ENCODE measurements at regions not wholly inside any gene's neighbourhood (a gene's known extent, or its start where the extent isn't known, plus 50 kb on each side); places are given as distances from the start of the nearest gene placed in this dataset.
"Not testable (repeated sequence)": the region's sequence is repeated elsewhere in the genome, so short reads cannot be mapped to it uniquely, and the experiment has no call there.

DNA sequence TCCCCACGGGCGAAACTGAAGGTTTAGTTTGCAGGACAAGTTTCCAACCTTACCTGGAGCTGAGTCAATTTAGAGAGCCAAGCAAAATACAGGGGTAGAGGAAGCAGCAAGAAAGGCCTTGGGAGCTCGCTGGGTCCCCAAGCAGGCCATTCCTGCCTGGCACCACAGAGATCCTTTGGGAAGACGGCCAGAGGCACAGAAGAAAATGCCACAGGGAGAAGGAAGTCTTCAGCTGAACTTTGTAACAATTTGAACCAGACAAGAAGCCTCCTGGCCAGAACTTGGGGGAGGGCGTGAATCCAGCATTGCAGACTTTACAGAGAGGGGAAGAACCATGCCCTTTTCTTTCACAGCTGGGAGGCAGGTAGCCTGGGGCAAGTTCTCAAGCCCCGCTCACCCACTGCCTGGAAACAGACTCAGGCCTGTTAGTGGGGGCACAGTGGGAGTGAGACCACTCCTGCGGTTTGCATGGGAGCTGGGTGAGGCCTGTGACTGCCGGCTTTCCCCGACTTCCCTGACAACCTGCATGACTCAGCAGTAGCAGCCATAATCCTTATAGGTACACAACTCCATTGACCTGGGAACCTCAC, 259.4 kb downstream of the SETD4 start:
- DNase-seq (ENCODE audit: low read depth), result not testable (repeated sequence)

DNA sequence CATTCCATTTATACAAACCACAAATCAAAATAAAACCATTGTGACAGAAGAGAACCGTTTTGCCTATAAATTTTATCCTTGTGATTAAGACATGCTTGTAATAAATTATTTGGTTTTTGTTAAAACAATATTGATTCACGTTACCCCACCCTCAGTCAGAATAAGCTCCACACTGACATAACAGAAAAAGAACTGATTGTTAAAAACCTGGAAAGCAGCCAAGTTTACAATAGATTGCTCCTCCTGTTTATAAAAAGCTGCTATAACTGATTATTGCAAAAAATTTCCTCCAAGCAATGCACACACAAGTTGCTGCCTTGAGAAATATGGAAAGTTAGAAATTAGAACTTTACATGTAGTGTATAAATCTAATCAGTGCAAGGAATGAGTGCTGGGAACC, 263.5 kb downstream of the SETD4 start:
- DNase-seq (ENCODE audit: low read depth), result no peak

DNA sequence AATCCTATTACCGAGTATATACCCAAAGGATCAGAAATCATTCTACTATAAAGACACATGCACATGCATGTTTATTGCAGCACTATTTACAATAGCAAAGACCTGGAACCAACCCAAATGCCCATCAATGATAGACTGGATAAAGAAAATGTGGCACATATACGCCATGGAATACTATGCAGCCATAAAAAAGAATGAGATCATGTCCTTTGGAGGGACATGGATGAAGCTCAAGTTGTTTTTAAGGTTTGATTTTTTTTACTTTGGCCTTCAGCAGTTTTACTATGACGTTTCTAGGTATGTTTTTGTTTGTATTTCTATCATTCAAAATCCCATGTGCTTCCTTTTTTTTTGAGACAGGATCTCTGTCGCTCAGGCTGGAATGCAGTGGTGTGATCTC, 265.8 kb downstream of the SETD4 start:
- not testable (repeated sequence) for DNase-seq (ENCODE audit: low read depth)

DNA sequence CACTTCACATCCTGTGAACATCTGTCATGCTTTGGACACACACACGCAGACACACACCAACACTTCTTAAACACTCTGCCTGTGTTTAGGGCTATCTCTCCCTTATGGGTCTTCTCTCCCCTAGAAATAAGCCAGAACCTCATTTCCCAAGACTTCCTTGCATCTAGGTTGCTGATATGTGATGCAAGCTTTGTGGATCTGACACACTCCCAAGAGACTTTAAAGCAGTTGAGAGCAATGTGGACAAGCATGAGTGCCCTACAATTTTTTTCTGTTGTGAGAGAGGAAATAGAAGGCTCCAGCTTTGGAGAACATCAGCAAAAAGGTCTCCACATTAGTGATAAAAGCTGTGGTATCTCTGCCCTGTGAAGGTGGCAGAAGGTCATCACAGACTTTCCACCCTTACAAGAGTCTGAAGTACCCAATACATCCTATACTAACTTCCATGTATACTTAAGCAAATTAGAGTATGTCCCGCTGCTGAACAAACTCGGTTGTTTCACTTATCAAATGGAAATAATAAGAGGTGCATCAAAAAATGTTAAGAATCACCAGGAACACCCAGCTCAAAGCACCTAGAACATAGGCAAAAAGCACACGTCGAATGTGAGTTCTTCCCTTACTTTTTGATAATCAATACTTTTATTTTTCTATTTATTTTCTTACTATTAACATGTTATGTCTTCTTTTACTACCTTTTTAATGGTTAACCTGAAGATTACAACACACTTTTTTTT, 267.6 kb downstream of the SETD4 start:
- DNase-seq (ENCODE audit: low read depth), result no peak

DNA sequence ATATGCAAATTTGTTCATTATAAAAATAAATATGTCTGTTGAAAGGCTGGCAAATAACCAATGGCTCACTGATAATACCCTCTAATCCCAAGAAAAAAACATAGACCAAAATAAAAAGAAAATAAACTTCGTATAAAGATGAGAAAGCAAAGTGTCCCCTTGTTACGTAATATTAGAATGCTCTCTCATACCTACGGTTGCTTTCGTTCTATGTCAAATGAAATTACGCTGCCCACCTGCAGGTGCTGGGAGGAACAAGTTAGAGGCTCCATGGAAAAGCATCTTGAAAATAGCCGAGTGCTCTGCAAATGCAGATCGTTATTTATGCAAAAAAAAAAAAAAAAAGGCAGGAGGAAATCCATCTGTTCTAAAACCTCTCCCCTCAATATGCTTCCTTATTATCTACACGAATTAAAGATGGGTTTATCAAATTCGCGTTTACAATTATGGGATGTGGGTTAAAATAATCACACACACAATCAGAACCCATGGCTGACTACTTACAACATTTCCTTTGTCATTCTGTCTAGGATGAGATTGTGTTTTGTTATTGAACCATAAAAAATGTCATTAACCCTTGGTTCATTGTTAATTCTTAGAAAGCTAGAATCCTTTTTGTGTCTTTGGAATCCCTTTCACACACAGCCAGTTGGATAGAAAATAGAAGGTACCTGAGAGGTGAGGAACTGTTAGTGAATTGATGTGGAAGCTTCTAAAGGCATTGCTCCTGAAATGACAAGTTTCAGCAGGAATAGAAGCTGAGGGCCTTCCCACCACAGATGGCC, 268.6 kb downstream of the SETD4 start:
- no peak for DNase-seq (ENCODE audit: low read depth)

DNA sequence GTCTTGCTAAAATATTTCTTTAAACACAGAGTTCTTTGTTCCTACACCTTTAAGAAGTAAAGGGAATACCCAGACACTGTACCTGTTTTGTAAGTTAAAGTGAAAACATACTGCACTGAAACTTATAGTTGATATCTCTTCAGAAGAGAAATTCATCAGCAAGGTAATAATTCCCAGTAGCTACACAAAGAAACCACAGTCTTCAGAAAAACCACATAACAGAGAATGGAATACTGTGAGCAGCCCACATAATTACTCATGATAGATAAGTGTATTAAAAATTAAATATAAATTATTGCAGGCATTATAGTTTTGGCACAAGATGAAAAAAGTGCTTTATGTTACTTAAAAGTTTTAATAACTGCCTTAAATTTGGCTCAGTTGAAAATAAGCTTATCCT, 276.6 kb downstream of the SETD4 start:
- no peak for DNase-seq (ENCODE audit: low read depth)

DNA sequence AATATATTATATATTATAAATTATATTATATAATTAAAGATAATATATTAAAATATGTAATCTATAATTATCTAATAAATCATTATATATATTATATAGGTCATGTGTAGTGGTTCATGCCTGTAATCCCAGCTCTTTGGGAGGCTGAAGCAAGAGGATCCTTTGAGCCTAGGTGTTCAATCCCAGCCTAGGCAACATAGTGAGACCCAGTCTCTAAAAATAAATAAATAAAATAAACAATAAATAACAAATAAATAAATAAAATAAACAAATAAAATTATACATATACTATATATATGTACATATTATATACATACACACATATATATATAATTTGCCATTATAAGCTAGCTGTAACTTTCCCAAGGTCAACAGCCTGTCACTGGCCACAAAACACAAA, 277.7 kb downstream of the SETD4 start:
- DNase-seq (ENCODE audit: low read depth), result no peak

DNA sequence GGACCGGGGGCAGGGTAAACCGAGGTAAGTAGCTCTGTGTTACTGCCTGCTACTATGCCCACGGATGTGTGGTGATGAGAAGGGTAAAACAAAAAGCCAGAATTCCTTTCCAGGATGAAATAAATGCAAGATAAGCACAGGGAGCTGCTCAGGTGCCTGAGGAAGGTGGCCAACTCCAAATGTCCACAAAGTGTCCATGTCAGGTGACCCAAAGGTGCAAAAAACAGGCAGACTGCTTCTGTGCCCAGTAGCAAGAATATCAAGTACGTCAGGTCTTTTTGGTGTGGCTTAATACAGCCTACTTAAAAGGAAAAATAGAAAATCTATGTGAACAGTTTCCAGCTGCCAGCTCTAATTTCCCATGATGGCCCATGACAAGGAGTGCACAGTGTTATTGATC, 279.3 kb downstream of the SETD4 start:
- no peak for DNase-seq (ENCODE audit: low read depth)

DNA sequence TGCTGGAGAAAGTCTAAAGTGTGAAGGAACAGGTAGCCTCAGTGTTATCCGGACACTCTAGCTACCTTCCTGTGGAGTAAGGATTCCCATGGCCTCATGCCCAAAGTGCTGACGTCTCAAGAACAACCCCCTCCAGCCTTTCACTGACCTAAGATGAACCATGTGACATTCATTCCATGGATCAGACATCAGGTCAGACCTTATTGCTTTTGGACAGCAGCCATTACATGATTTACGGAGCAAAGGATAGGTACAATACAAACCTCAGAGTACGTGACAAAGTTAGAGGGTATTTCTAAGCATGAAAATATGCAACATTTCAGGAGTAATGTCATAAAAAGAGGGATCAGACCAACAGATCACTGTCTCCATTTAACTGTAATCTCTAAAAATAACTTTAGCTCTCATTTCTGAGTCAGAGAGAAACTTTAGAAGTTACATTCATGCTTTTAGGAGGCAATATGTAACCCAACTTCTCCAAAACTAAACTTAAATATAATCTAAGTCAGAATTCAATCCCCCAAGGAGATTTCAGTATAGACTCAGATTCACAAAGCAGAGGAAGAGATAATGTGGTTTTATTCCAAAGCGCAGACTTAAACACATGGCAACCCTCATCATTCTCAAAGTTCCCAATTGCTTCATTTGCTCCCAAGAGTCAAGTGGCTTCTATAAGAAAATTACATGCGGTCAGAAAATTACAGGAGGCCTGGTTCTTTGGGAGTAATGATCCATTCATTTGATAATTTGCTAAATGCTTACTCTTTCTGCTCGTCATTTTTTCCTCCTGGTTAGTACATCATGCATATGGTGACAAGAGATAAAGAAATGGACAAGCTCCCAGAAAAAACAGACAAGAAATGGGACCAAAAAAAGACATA, 280.4 kb downstream of the SETD4 start:
- DNase-seq (ENCODE audit: low read depth), result peak; percentile 54

DNA sequence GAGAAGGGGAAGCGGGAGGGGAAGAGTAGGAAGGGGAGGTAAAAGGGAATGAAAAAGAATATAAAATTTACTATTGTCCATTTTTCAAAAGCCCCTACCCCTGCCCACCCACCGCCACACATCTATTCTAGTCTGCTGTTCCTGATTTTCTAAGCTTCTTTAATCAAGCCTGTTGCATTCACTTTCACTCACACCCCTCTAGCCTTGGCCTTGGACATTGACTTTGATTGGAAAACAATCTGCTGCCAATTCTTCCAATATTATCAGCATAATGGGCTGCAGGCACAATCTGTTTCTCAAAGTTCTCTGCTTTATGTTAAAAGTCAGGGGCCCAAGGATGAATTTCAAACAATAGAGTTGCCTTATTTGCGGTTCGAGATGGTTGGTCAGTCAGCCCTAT, 281.2 kb downstream of the SETD4 start:
- DNase-seq (ENCODE audit: low read depth), result no peak

DNA sequence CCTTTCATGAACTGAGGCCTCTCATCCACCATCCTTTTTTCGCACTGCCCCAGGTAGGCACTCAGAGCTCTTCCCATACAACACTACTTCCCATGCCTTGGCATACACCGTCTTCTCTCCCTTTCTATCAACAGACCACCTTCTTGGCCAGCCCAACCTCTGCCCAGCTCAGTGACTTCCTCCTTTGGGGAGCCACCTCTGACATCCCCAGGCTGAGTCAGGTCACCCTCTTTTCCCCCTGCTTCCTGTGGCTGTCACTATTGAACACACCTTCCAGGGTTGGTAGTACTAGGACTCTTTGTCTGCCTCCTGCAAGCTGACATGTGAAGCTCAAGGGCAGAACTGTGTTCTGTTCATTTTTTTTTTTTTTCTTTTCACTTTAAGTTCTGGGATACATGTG, 283.2 kb downstream of the SETD4 start:
- no peak for DNase-seq (ENCODE audit: low read depth)

DNA sequence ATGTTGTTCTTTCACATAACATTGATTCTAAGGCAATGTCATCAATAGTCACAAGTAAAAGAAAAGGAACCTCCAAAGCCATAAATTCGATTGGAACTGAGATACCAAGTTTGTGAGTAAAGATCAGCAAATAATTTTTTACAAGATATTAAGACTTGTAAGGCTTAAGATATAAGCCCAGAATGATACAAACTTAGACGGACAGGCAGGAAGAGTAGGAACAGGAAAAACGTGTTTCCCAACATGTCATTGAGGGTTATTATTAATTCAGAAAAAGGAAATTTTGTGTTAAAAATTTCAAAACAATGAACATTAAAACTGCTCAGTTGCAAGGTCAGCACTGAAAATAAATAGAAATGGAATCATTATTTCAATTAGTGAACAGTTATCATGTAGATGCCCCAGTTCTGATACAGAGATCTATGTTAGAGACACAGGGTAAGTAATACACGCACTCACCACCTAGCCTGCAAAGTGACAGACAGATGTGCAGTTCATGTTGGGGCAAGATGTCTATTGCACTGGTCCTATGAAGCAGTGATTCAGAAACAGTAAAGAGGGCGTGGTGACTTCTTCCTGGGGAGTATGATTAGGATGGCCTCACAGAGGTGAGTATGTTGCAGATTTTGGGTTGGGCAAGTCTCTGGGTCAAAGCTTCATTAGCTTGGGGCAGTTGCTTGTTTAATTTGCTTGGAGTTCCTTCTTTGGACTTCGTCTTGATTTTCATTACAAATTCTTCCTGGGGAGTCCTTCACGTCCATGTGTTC, 284.4 kb downstream of the SETD4 start:
- DNase-seq (ENCODE audit: low read depth), result no peak

DNA sequence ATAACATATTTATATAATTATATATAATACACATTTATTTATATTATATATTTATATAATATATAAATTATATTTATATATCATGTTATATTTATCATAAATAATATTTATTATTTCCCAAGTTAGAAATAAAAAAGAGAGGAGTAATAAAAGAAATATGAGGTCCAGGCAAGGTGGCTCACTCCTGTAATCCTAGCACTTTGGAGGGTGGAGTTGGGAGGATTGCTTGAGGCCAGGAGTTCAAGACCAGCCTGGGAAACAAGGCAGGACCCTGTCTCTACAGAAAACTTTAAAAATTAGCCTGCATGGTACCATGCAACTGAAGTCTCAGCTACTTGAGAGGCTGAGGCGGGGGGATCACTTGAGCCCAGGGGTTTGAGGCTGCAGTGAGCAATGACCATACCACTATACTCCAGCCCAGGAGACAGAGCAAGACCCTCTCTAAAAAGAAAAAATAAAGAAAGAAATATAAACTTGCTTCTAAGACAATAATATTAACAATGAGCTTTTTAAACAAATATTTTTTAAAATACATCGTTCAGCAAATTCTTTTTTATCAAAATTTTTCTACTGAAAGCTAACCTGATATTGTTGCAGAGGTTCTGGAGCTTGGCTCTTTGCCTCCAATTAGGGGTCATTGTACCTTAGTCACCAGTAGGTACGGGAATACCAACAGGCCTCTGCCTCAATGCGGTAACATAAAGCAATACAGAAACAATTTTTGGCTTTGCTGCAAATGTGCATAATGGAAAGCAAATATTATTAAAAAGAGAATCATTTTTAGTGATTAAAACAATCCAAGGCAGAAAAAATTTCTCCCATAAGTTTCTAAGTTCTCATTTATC, 290.0 kb downstream of the SETD4 start:
- DNase-seq (ENCODE audit: low read depth), result no peak

DNA sequence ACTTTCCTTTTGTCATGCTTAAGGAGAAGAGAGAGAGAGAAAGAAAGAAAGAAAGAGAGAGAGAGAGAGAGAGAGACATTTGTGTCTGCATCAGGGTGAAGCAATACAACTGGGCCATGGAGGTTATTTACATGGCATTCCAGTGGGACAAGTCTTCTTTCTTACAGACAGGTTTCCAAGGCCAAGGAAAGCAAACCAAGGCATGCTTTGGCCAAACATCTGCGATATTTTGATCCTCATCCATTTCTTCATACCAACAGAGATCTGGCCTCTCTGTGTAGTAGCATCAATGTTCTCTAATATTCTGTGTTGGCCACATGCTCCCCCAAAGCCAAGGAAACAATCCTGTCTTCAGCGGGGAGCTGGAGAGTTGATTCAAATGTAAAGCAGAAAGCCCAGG, 292.1 kb downstream of the SETD4 start:
- no peak for DNase-seq (ENCODE audit: low read depth)

DNA sequence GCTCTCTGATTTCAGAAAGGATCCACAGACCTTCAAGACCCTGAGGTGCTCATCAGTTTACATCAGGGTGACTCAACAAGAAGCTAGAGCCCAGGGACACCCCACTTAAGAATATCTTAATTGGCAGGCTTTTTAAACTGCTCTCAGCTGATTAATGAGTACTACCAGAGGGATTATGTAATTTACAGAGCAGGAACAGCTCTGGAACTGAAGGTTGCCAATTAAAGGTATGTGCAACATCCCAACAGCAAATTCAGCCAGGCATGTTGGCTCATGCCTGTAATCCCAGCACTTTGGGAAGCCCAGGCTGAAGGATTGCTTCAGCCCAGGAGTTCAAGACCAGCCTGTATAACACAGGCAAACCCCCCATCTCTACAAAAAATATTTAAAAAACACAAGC, 295.7 kb downstream of the SETD4 start:
- DNase-seq (ENCODE audit: low read depth), result no peak

DNA sequence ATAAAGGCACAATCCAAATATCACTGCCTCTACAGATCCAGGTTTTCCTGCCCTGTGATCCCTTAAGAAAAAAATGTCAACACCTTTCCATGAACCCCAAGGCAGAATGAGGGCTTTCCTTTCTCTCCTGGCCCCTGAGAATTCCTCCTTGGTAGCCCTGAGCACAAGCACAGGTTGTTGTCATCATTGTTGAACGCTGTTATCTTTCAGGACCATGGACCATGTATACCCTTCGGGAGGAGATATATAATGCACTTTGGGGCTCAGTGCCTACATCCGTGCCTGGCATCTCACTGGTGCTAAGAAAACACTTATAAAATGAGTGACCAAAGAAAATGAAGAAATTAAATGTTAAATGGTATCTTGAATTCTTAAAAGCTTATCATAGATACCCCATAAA, 296.2 kb downstream of the SETD4 start:
- DNase-seq (ENCODE audit: low read depth), result no peak

DNA sequence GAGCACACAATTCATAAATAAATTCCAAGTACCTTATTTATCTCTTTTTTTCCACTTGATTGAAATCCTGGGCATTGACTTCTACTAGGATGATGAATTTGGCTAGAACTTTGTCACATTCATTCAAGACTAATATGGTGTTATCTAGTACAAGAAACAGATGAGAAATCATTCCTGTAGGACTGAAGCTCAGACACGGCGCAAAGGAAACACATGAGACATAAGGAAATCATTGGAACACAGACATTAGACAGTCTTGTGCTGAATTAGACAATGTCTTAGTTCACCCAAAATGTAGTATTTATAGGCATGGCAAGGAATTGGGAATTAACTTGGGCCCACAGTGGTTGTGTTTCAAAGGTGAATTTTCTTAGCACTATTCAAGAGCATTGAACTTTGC, 305.7 kb downstream of the SETD4 start:
- no peak for DNase-seq (ENCODE audit: low read depth)

DNA sequence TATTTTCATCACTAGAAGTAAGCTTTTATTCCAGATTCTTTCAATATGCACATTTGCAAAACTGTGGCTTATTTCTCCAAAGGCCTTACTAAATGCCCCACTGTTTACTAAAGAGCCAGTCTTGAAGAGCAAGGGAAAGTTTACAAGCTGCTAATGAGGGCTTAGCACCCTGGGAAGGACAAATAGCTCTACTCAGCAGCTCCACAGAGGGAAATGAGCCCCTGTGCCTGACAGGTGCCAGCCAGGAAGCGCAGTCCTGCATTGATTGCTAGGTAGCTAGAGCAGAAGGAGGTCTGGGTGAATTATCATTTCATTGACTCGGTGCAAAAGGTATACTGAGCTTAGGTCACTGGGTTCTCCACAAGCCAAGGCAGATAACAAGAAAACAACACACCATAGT, 307.0 kb downstream of the SETD4 start:
- no peak for DNase-seq (ENCODE audit: low read depth)

DNA sequence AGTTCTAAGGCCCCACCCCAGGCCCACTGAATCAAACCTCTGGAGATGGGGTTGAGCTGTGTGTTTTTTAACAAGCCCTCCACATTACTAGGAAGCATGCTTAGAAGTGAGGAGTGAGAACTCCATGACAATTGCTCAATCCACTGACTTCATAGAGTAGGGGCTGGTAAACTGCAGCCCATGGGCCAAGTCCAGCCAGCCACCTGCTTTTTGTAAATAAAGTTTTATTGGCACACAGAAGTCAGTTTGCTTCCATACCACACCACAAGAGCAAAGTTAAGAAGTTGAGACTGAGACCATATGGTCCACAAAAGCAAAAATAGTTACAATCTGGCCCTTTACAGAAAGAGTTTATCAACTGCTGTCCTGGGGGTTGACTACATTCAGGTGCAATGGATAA, 309.2 kb downstream of the SETD4 start:
- no peak for DNase-seq (ENCODE audit: low read depth)

DNA sequence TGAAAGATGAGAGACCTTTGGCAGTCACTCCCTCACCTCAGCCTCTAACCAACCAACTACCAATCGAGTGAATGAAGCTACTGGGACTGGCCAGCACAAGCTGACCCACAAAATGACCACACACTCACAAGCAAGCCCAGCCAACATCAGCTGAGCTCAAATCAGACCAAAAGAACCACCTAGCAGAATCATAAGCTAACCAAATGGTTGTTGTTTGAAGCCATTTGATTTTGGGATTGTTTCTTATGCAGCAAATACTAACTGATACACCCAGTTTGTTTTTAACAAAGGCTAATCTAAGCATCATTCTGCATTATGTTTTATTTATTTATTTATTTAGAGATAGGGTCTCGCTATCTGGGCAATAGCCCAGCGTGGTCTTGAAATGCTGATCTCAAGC, 310.4 kb downstream of the SETD4 start:
- no peak for DNase-seq (ENCODE audit: low read depth)

Data from HS-27A (cell line).